Motor neuron (in vitro differentiated cells): ENCODE measurements at regions not wholly inside any gene's neighbourhood (a gene's known extent, or its start where the extent isn't known, plus 50 kb on each side); places are given as distances from the start of the nearest gene placed in this dataset.
A peak's percentile ranks its signal among the peaks of the same experiment; 100 is the strongest.

Experiments
- ATAC-seq, 8 experiments: fragments of 200-7000 bp; cut with Tn5 transposase; replicated peaks in 6 of 8; 2 replicates each; pipeline ENCODE4 v1.8.0; 2021; ENCODE audit warnings: mild to moderate bottlenecking in 8 of 8, moderate library complexity in 8 of 8
- H3K27ac ChIP-seq, 2 donors: fragments of 250-450 bp; sonication (Bioruptor Pico); 2 replicates each; pipeline ENCODE4 v1.9.0; 2021; ENCODE audit warnings: antibody characterized with exemption in 2 of 2, mild to moderate bottlenecking in 2 of 2, moderate library complexity in 1 of 2
- H3K4me1 ChIP-seq, 2 donors: fragments of 250-450 bp; sonication (Bioruptor Pico); replicated peaks in 1 of 2; 2 replicates each; pipeline ENCODE4 v1.6.1; 2021; ENCODE audit warnings: antibody characterized with exemption in 2 of 2, mild to moderate bottlenecking in 2 of 2, moderate library complexity in 1 of 2
- H3K4me3 ChIP-seq, 5 donors: fragments of 250-450 bp; sonication (Bioruptor Pico); 2 replicates each; pipeline ENCODE4 v1.9.0; 2021; ENCODE audit warnings: antibody characterized with exemption in 5 of 5, mild to moderate bottlenecking in 5 of 5, moderate library complexity in 4 of 5
- WGBS, 10 experiments: fragments of 450-650 bp; shearing (Covaris generic); methylation state at CpG; one replicate each; pipeline ENCODE4 v1.0.0; 2022; 5-methylcytosine and 5-hydroxymethylcytosine counted together
- in situ Hi-C, 9 experiments: fragments of 400-800 bp; cut with MboI; loops; one replicate each; pipeline ENCODE4 v1.15.0; 2021; ENCODE audit warnings: low sequenced_read_pairs in 9 of 9, low pct_unique_long_range_greater_than_20kb in 2 of 9; ENCODE audit not compliant: unreplicated experiment in 9 of 9

DNA sequence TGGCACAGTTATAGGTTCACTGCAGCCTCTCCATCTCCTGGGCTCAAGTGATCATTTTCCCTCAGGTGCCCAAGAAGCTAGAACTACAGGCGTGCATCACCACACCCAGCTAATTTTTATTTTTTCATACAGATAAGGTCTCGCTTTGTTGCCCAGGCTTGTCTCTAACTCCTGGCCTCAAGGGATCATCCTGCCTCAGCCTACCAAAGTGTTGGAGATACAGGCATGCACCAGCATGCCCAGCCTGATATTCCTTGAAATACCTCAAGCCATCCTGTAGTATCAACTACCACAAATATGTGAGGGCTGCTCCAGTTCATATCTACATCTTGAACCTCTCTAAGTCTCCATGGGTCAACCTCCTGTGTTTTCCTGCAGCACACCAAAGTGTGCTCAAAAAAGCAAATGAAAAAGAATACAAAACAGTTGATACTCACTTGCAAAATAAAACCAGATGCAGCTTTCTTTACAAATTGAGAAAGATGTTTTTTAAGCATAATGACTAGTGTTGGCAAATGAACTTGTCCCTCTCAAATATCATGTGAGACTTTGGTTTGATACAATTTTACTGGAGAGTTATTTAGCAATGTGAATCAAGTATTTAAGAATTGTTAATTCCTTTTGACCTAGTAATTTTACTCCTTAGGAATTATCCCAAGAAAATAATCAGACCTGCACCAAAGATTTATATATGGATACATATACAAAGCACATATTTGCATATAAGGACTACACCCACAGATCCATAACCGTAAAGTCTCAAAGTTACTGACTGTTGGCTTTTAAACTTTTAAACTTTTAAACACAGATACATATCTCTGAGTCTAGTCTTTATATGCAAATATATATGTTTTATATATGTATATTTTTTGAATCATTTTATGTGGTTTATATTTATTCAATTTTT lies 197.7 kb downstream of the NRIP1 start:
- Histone ChIP-seq H3K4me1 (peaks cover 0 to 4% of the 10 kb centered on the region in 2 donors), H3K4me3 (no peak overlapping the region), H3K27ac (no peak overlapping the region)
- in situ Hi-C loops = loop anchor here in 1 of 9 experiments (25.0 kb wide), 2 partner anchors 195 to 620 kb away; partner anchors contain the start of gene NRIP1
- 0 to 100% (median 78%) methylated on average over 1 to 3 of the region's 3 CpGs for WGBS, 10 experiments
- ATAC-seq = peak in 3 of 8 experiments; percentile 40 to 80 (median 54)

DNA sequence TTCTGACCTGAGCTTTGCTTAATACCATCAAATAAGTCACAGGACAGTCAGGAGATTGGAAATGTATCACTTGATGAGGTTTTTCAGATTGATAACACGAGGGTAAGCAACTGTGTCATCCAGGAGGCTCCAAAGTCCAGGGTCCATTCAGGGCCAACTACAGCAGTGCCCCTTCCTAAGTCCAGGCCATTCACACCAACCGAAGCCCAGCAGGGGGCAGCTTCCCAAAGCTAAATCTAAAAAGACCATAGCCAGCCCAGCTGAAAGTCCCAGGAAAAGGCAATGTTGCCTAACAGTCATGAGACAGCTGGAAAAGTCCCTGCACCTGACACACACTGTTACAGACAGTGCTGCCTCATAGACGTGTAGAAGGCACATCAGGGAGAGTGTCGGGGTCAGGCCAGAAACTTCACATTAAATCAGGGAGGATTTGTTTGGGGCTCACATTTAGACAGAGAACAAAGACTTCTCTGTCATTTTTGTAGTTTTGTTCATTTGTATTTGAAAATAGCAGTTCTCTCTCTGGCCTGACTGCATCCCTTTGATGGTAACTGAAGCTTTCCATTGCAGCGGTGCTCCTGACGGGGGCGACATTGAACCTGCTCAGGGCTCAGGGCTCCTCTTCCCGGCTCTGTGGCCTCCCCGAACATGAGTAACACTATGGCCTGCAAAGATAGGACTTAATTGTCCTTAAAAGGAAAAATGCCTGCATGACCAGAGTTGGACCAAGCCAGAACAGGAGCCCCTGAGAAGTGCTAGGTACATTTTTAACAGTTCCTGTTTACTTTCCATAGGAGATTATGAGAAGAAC lies 200.4 kb downstream of the NRIP1 start:
- Histone ChIP-seq H3K27ac (no peak overlapping the region), H3K4me3 (no peak overlapping the region), H3K4me1 (peaks cover 0 to 4% of the 10 kb centered on the region in 2 donors)
- WGBS, 10 experiments = 0 to 100% (median 48%) methylated on average over 1 to 9 of the region's 9 CpGs; no CpG with 5 or more reads in 2 of the 10 experiments
- in situ Hi-C loops = loop anchor here in 1 of 9 experiments (25.0 kb wide), 2 partner anchors 198 to 623 kb away; partner anchors contain the start of gene NRIP1
- ATAC-seq = peak; percentile 5 to 93 (median 83)

DNA sequence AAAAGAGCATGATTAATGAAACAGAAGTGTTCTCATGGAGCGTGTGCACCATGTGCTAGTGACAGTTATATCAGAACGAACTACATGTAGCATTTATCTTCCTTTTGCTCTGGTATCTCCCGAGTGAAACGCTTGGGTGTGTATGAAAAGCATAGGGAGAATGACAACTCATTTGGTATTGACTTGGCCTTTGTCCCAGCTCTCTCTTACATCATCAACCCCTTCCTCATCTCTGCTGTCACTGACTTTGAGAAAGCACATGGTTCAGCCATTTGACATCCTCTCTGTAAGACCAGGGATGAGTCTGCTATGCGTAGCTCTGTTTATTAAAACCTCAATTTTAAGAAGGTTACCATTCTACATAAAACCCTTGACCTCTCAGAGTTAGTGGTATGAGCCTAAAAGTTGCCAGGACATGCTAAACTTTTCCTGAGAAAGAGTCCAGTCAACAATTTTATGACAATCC lies 201.0 kb downstream of the NRIP1 start:
- peaks cover 0 to 4% of the 10 kb centered on the region in 2 donors for H3K4me1 ChIP-seq
- WGBS, 10 experiments = 65 to 92% (median 83%) methylated on average over 2 to 5 of the region's 5 CpGs; no CpG with 5 or more reads in 1 of the 10 experiments
- no peak overlapping the region for H3K4me3 ChIP-seq
- ATAC-seq = peak in 5 of 8 experiments; percentile 28 to 72 (median 59)
- H3K27ac ChIP-seq = no peak overlapping the region
- in situ Hi-C loops = loop anchor here in 1 of 9 experiments (25.0 kb wide), 2 partner anchors 199 to 624 kb away; partner anchors contain the start of gene NRIP1

DNA sequence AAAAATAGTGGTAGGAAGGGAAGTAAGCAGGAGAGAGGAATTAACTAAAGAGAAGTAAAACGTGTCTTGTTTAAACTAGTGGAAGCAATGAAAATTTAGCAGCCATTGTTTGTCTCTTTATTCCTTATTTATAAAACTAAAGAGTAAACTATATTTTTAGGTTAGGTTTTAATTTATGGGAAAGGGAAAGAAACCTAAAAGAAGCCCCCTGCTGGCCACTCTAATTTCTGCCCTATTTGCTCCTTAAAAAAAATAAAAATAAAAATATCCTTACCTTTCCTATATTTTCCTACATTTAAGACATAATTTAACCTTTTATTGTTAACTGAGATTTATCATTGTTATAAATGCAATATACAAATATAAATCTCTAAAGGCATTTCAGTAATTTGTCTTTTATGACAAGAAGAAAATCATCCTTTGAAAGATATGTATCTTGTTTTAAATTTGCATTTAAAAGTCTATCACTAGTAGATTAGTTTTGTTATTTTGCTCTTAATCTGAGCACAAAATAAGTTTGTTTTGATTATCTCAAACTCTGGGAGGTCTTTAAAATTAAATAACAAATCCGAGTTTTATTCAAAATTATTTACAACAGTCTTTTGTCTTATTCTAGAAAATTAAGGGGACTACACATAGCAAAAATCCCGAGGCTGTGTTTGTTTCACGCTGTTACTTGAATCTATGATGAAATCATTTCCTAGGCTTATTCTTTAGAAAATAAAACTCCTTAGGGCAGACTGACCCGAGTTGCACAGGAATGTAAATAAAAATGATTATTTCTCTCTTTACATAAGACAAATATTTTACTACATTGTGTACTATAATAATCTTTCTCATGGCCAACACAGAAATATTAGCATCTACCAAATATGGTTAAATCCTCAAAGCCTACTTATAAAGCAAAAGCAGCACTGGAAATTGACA lies 201.7 kb downstream of the NRIP1 start:
- 14 to 86% (median 70%) methylated on average over 3 to 5 of the region's 5 CpGs for WGBS, 10 experiments
- Histone ChIP-seq H3K4me3 (no peak overlapping the region), H3K4me1 (peaks cover 0 to 4% of the 10 kb centered on the region in 2 donors), H3K27ac (no peak overlapping the region)
- peak in 1 of 8 experiments; percentile 7 for ATAC-seq
- in situ Hi-C loops = loop anchor here in 1 of 9 experiments (25.0 kb wide), 2 partner anchors 199 to 624 kb away; partner anchors contain the start of gene NRIP1

DNA sequence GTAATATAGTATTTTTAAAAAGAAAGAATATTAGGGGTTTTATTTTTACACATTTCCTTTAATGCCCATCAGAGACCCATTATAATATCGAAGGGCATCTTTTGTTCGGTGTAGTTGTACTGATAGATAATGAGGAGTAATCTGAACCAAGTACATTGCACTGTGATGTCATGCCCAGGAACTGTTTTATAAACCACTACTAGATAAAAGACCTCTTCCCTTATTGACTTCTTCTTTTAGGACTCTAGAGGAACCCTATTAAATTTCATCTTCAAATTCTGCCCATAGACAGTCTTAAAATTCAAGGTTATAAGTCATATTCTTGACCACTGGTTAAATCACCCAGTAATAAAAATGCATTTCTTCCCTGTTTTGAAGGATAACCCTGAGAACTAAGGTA lies 206.5 kb downstream of the NRIP1 start:
- no peak for ATAC-seq
- no peak overlapping the region for H3K27ac ChIP-seq
- in situ Hi-C loops = loop anchor here in 1 of 9 experiments (25.0 kb wide), 2 partner anchors 204 to 629 kb away; partner anchors contain the start of gene NRIP1
- WGBS, 10 experiments = 71 to 100% (median 90%) methylated on average over 1 to 2 of the region's 2 CpGs; no CpG with 5 or more reads in 1 of the 10 experiments
- H3K4me1 ChIP-seq = no peaks in the 10 kb centered on the region
- H3K4me3 ChIP-seq = no peak overlapping the region

- H3K4me1 ChIP-seq = no peaks in the 10 kb centered on the region
- H3K4me3 ChIP-seq = no peak overlapping the region
- 0 to 100% (median 17%) methylated on average over 1 to 2 of the region's 2 CpGs; no CpG with 5 or more reads in 1 of the 10 experiments for WGBS, 10 experiments
- H3K27ac ChIP-seq = no peak overlapping the region
- in situ Hi-C loops = loop anchor here in 1 of 9 experiments (25.0 kb wide), 2 partner anchors 205 to 630 kb away; partner anchors contain the start of gene NRIP1
- peak in 4 of 8 experiments; percentile 57 to 95 (median 86) for ATAC-seq
These were observed 207.3 kb downstream of the NRIP1 start for GRCh38 chr21:14857529-14857928.

DNA sequence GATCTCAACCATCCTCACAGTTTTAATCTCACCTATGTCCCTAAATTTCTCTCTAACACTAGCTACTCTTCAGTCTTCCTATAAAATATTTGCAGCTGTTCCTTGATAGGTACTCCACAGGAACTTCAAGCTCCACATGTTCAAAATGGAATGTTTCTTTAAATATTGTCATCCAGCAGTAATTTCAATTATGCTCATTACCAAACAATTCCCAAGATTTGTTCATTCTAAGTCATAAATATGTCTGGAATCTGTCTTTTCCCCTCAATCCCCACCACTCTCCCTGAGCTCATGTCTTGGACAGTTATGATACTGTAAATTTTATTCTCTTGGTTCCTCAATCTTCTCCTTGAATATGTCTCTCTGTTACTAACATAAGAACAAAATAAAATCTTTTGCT lies 214.4 kb downstream of the NRIP1 start:
- H3K4me3 ChIP-seq = no peak overlapping the region
- no peaks in the 10 kb centered on the region for H3K4me1 ChIP-seq
- in situ Hi-C loops = loop anchor here in 1 of 9 experiments (25.0 kb wide), 2 partner anchors 212 to 637 kb away; partner anchors contain the start of gene NRIP1
- H3K27ac ChIP-seq = no peak overlapping the region
- ATAC-seq = no peak

DNA sequence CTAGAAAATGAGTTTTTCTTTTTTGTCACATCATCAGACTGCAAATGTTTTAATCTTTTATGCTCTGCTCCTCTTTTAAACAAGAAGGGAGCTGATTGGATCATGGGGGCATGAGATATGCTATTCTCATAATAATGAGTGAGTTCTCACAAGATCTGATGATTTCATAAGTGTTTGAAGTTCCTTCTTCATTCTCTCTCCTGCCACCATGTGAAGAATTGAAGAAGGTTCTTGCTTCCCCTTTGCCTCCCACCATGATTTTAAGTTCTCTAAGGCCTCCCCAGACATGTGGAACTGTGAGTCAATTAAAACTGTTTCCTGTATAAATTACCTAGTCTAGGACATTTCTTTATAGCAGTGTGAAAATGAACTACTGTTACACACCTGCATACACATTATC lies 218.2 kb downstream of the NRIP1 start:
- H3K4me3 ChIP-seq = no peak overlapping the region
- in situ Hi-C loops = no loop called here
- no peaks in the 10 kb centered on the region for H3K4me1 ChIP-seq
- H3K27ac ChIP-seq = no peak overlapping the region
- no peak for ATAC-seq

DNA sequence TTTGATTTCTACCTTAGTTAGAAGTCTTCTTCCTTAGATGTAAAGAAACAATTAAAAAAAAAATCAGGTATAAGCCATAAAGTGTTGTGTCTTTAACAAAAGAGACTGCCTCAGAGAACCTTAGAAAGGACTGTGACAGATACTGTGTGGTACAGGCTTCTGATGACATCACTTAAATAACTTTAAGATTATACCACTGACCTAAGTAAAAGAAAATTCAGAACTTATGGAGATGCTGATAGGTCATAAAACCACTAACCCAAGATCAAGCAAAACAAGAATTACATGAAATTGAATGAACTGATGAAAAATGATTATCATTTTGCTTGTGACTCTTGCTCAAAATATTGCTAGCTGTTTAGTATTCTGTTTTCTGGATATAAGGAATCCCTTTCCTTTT lies 220.8 kb downstream of the NRIP1 start:
- Histone ChIP-seq H3K4me3 (no peak overlapping the region), H3K4me1 (no peaks in the 10 kb centered on the region), H3K27ac (no peak overlapping the region)
- in situ Hi-C loops = no loop called here
- no peak for ATAC-seq

DNA sequence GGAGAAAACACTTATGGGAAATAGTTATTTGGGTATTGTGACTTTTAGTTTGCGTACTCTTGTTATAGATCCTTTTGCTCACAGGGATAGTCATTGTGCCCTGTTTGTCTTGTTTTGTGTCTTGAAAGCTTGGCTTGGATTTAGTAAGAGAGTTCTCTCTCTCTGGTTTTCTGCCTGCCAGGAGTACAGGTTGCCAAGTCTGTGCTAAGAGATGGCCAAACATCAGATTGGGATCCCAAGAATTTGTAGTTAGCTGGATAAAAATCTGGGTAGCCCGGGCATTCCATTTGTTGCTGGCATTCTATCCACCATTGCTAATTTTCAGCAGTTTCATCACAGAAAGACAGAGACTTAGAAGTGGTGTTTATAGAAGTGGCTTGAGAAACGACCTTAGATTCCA lies 222.2 kb downstream of the NRIP1 start:
- ATAC-seq = peak in 1 of 8 experiments; percentile 63
- H3K27ac ChIP-seq = no peak overlapping the region
- peaks cover 0 to 3% of the 10 kb centered on the region in 2 donors for H3K4me1 ChIP-seq
- in situ Hi-C loops = no loop called here
- no peak overlapping the region for H3K4me3 ChIP-seq
- 0 to 95% (median 79%) methylated on average over 1 to 3 of the region's 3 CpGs; no CpG with 5 or more reads in 1 of the 10 experiments for WGBS, 10 experiments

- no peak for ATAC-seq
- Histone ChIP-seq H3K4me3 (no peak overlapping the region), H3K27ac (no peak overlapping the region), H3K4me1 (peaks cover 0 to 3% of the 10 kb centered on the region in 2 donors)
- in situ Hi-C loops = no loop called here
- WGBS, 10 experiments = 76 to 100% (median 91%) methylated on average over 2 to 28 of the region's 51 CpGs; no CpG with 5 or more reads in 2 of the 10 experiments
These were observed 223.0 kb downstream of the NRIP1 start for GRCh38 chr21:14841511-14842472.
